ENCODE measurements at regions not wholly inside any gene's neighbourhood (a gene's known extent, or its start where the extent isn't known, plus 50 kb on each side); places are given as distances from the start of the nearest gene placed in this dataset.

DNA sequence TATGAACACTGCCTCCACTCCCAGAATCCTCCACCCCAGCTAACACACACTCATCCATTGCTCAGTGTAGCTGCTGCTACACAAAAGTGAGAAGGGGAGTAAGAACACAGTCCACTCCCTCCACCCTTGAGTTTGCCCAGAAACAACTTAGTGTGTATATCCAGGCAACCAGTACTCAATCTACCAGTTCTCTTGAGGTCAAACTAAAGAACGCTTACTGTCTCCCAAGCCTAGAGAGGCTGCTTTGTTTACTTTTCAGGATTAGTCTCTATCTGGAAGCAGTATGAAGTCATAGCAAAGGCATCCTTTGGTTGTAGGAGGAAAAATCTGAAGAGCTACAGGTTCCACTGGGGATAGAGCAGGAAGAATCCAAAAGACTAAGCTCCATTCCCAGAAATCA, 296.3 kb downstream of the KCNN2 start:
- peak; percentile 10 to 45 (median 16) for DNase-seq

GRCh38 chr5:114657342-114658130, 295.7 kb downstream of the KCNN2 start:
- no peak for DNase-seq

- no peak for DNase-seq
Measured at GRCh38 chr5:114649878-114650277, 288.0 kb downstream of the KCNN2 start.

GRCh38 chr5:114648940-114649339, 287.1 kb downstream of the KCNN2 start:
- DNase-seq, result no peak

- DNase-seq, result no peak
Measured at GRCh38 chr5:114644576-114644975, 282.7 kb downstream of the KCNN2 start.

DNA sequence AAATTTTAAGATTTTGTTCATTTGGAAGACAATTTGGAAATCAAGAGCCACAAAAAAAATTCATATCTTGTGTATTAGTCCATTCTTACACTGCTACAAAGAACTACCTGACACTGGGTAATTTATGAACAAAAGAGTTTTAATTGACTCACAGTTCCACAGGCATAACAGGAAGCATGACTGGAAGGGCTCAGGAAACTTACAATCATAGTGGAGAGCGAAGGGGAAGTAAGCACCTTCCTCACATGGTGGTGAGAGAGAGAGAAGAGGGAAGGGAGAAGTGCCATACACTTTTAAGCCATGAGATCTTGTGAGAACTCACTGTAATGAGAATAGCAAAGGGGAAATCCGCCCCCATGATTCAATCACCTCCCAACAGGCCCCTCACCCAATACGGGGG, 274.4 kb downstream of the KCNN2 start:
- DNase-seq, result no peak

DNA sequence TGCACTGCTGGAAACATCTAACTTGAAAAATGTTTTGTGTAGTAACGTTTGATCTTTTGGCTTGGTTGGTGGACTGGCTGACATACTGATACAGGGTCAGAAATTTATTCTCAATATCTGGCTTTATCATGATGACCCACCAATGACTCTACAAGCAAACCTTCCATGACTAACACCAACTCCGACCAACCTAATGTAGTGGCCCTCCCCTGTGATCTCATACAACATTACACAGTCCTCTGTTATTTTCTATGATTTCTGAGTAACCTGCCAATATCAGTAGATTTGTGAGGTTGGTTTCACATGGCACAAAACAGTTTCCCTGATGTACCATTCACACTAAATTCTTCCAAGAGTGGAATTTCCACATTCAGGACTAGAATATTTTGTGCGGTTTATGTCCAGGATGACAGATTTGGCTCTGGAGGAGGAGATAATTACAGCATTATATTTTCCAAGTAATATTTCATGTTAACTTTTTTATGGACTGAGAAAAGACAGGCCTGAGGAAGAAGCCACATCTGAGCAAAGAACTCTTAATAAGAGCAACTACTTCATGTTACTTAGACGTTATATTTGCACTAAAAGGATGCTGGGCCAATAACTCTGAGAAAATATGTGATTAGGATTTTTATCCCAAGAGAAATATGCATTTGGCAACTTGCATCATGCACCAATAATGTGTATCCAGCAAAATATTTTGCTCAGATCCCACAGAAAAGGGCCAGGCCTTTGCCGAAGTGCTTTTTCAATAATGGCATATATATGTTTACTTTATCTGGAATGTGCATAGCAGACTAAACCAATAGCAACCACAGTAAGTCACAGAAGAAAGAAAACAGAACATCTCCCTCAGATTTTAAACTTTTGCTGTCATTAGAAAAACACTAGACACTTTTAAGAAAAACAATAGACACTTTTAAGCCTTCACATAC, 273.4 kb downstream of the KCNN2 start:
- DNase-seq, result peak in 1 of 3 donors; percentile 19

- DNase-seq, result no peak
Measured at GRCh38 chr5:114634517-114634916, 272.6 kb downstream of the KCNN2 start.

- peak in 1 of 3 donors; percentile 11 for DNase-seq
Measured at GRCh38 chr5:114612406-114612805, 250.5 kb downstream of the KCNN2 start.

- no peak for DNase-seq
Measured at GRCh38 chr5:114581136-114581535, 219.3 kb downstream of the KCNN2 start.

GRCh38 chr5:114565871-114566270, 204.0 kb downstream of the KCNN2 start:
- DNase-seq, result no peak

- DNase-seq, result peak in 1 of 3 donors; percentile 14
Measured at GRCh38 chr5:114565139-114565538, 203.3 kb downstream of the KCNN2 start.

GRCh38 chr5:114561415-114561814, 199.5 kb downstream of the KCNN2 start:
- DNase-seq, result no peak

Measured in muscle of back (tissue), 3 donors.